ENCODE measurements at regions not wholly inside any gene's neighbourhood (a gene's known extent, or its start where the extent isn't known, plus 50 kb on each side); places are given as distances from the start of the nearest gene placed in this dataset.
"Not testable (repeated sequence)": the region's sequence is repeated elsewhere in the genome, so short reads cannot be mapped to it uniquely, and the experiment has no call there.

- no peak for ATAC-seq
- Mint-ChIP-seq H3K27ac (no peak overlapping the region), H3K4me1 (ENCODE audit: low read depth) (no peaks in the 10 kb centered on the region), H3K36me3 (ENCODE audit: low read depth) (no peaks in the 10 kb centered on the region), H3K4me3 (no peak overlapping the region), H3K27me3 (ENCODE audit: low read depth) (peaks cover 38% of the 10 kb centered on the region), H3K9me3 (ENCODE audit: insufficient read depth) (no peaks in the 10 kb centered on the region)
- DNase-seq: no peak
- ChIA-PET CTCF (interaction anchor here (2.4 kb wide), 1 partner anchor 118 kb away, joined by 9 read pairs; no protein-coding TSS in a partner anchor), POLR2A (no interaction called here)
Measured at GRCh38 chr1:8133190-8133589, 107.1 kb upstream of the ERRFI1 start.

- Mint-ChIP-seq H3K27ac (no peak overlapping the region), H3K27me3 (ENCODE audit: low read depth) (peaks cover 5% of the 10 kb centered on the region), H3K4me3 (no peak overlapping the region), H3K9me3 (ENCODE audit: insufficient read depth) (peaks cover 4% of the 10 kb centered on the region), H3K36me3 (ENCODE audit: low read depth) (peaks cover 2% of the 10 kb centered on the region), H3K4me1 (ENCODE audit: low read depth) (no peaks in the 10 kb centered on the region)
- ATAC-seq (no peak), DNase-seq (no peak)
- POLR2A ChIA-PET: interaction anchor here (0.6 kb wide), 1 partner anchor 42 kb away, joined by 3 read pairs; no protein-coding TSS in a partner anchor
- CTCF ChIA-PET: no interaction called here
Measured at GRCh38 chr1:8127171-8127641, 101.1 kb upstream of the ERRFI1 start.

- ChIA-PET POLR2A (no interaction called here), CTCF (no interaction called here)
- Mint-ChIP-seq H3K9me3 (ENCODE audit: insufficient read depth) (peaks cover 4% of the 10 kb centered on the region), H3K27me3 (ENCODE audit: low read depth) (peaks cover 16% of the 10 kb centered on the region), H3K36me3 (ENCODE audit: low read depth) (peaks cover 2% of the 10 kb centered on the region), H3K27ac (no peak overlapping the region), H3K4me3 (no peak overlapping the region), H3K4me1 (ENCODE audit: low read depth) (peaks cover 10% of the 10 kb centered on the region)
- no peak for ATAC-seq
- DNase-seq: no peak
Measured at GRCh38 chr1:8122477-8123407, 96.6 kb upstream of the ERRFI1 start.

GRCh38 chr1:8122160-8122476 lies 96.0 kb upstream of the ERRFI1 start:
- DNase-seq (no peak), ATAC-seq (no peak)
- peaks cover 2% of the 10 kb centered on the region for H3K36me3 Mint-ChIP-seq (ENCODE audit: low read depth)
- no peak overlapping the region for H3K27ac Mint-ChIP-seq
- peaks cover 10% of the 10 kb centered on the region for H3K4me1 Mint-ChIP-seq (ENCODE audit: low read depth)
- POLR2A ChIA-PET: no interaction called here
- no peak overlapping the region for H3K4me3 Mint-ChIP-seq
- peaks cover 16% of the 10 kb centered on the region for H3K27me3 Mint-ChIP-seq (ENCODE audit: low read depth)
- CTCF ChIA-PET: no interaction called here
- H3K9me3 Mint-ChIP-seq (ENCODE audit: insufficient read depth): peaks cover 4% of the 10 kb centered on the region

GRCh38 chr1:8121261-8122159 lies 95.4 kb upstream of the ERRFI1 start:
- POLR2A ChIA-PET: no interaction called here
- CTCF ChIA-PET: interaction anchor here (1.4 kb wide), 1 partner anchor 48 kb away, joined by 4 read pairs; no protein-coding TSS in a partner anchor
- Mint-ChIP-seq H3K27ac (no peak overlapping the region), H3K4me3 (no peak overlapping the region), H3K36me3 (ENCODE audit: low read depth) (peaks cover 2% of the 10 kb centered on the region), H3K4me1 (ENCODE audit: low read depth) (peaks cover 10% of the 10 kb centered on the region), H3K9me3 (ENCODE audit: insufficient read depth) (peaks cover 4% of the 10 kb centered on the region), H3K27me3 (ENCODE audit: low read depth) (peaks cover 16% of the 10 kb centered on the region)
- ATAC-seq: no peak
- no peak for DNase-seq

- peaks cover 16% of the 10 kb centered on the region for H3K27me3 Mint-ChIP-seq (ENCODE audit: low read depth)
- CTCF ChIA-PET: interaction anchor here (1.4 kb wide), 1 partner anchor 48 kb away, joined by 4 read pairs; no protein-coding TSS in a partner anchor
- POLR2A ChIA-PET: interaction anchor here (0.6 kb wide), 1 partner anchor 781 kb away, joined by 3 read pairs; no protein-coding TSS in a partner anchor
- H3K4me3 Mint-ChIP-seq: no peak overlapping the region
- peaks cover 2% of the 10 kb centered on the region for H3K36me3 Mint-ChIP-seq (ENCODE audit: low read depth)
- H3K9me3 Mint-ChIP-seq (ENCODE audit: insufficient read depth): peaks cover 4% of the 10 kb centered on the region
- DNase-seq (no peak), ATAC-seq (no peak)
- peaks cover 10% of the 10 kb centered on the region for H3K4me1 Mint-ChIP-seq (ENCODE audit: low read depth)
- no peak overlapping the region for H3K27ac Mint-ChIP-seq
Measured at GRCh38 chr1:8120693-8121260, 94.7 kb upstream of the ERRFI1 start.

GRCh38 chr1:8118736-8119135 lies 92.6 kb upstream of the ERRFI1 start:
- ATAC-seq; H3K36me3 Mint-ChIP-seq (ENCODE audit: low read depth); CTCF ChIA-PET; H3K4me3 Mint-ChIP-seq; DNase-seq; H3K27ac Mint-ChIP-seq; H3K9me3 Mint-ChIP-seq (ENCODE audit: insufficient read depth); POLR2A ChIA-PET; H3K4me1 Mint-ChIP-seq (ENCODE audit: low read depth): not testable (repeated sequence)
- peaks cover 16% of the 10 kb centered on the region for H3K27me3 Mint-ChIP-seq (ENCODE audit: low read depth)

- H3K4me1 Mint-ChIP-seq (ENCODE audit: low read depth): peaks cover 10% of the 10 kb centered on the region
- ChIA-PET CTCF (no interaction called here), POLR2A (no interaction called here)
- H3K9me3 Mint-ChIP-seq (ENCODE audit: insufficient read depth): no peaks in the 10 kb centered on the region
- peaks cover 10% of the 10 kb centered on the region for H3K27me3 Mint-ChIP-seq (ENCODE audit: low read depth)
- H3K4me3 Mint-ChIP-seq: no peak overlapping the region
- ATAC-seq (no peak), DNase-seq (no peak)
- no peak overlapping the region for H3K27ac Mint-ChIP-seq
- H3K36me3 Mint-ChIP-seq (ENCODE audit: low read depth): no peaks in the 10 kb centered on the region
Measured at GRCh38 chr1:8118031-8118451, 91.9 kb upstream of the ERRFI1 start.

- Mint-ChIP-seq H3K27ac (no peak overlapping the region), H3K9me3 (ENCODE audit: insufficient read depth) (no peaks in the 10 kb centered on the region), H3K36me3 (ENCODE audit: low read depth) (no peaks in the 10 kb centered on the region), H3K27me3 (ENCODE audit: low read depth) (peaks cover 10% of the 10 kb centered on the region), H3K4me3 (no peak overlapping the region), H3K4me1 (ENCODE audit: low read depth) (peaks cover 10% of the 10 kb centered on the region)
- ATAC-seq (no peak), DNase-seq (no peak)
- ChIA-PET POLR2A (no interaction called here), CTCF (no interaction called here)
Measured at GRCh38 chr1:8116894-8117264, 90.8 kb upstream of the ERRFI1 start.

GRCh38 chr1:8115769-8116167 lies 89.7 kb upstream of the ERRFI1 start:
- H3K27me3 Mint-ChIP-seq (ENCODE audit: low read depth): peaks cover 6% of the 10 kb centered on the region
- no peaks in the 10 kb centered on the region for H3K9me3 Mint-ChIP-seq (ENCODE audit: insufficient read depth)
- no peak for ATAC-seq
- H3K36me3 Mint-ChIP-seq (ENCODE audit: low read depth): no peaks in the 10 kb centered on the region
- H3K4me3 Mint-ChIP-seq: no peak overlapping the region
- DNase-seq: no peak
- ChIA-PET POLR2A (interaction anchor here (0.6 to 1.0 kb wide), 2 partner anchors 17 to 79 kb away, joined by 3 read pairs; no protein-coding TSS in a partner anchor), CTCF (no interaction called here)
- H3K4me1 Mint-ChIP-seq (ENCODE audit: low read depth): peaks cover 3% of the 10 kb centered on the region
- H3K27ac Mint-ChIP-seq: no peak overlapping the region

GRCh38 chr1:8115031-8115768 lies 89.1 kb upstream of the ERRFI1 start:
- POLR2A ChIA-PET: interaction anchor here (0.6 to 1.0 kb wide), 2 partner anchors 16 to 79 kb away, joined by 3 read pairs; no protein-coding TSS in a partner anchor
- Mint-ChIP-seq H3K4me3 (no peak overlapping the region), H3K27me3 (ENCODE audit: low read depth) (peaks cover 3% of the 10 kb centered on the region), H3K36me3 (ENCODE audit: low read depth) (no peaks in the 10 kb centered on the region), H3K9me3 (ENCODE audit: insufficient read depth) (no peaks in the 10 kb centered on the region), H3K4me1 (ENCODE audit: low read depth) (no peaks in the 10 kb centered on the region), H3K27ac (no peak overlapping the region)
- ATAC-seq (no peak), DNase-seq (no peak)
- CTCF ChIA-PET: no interaction called here
